ENCODE measurements at regions not wholly inside any gene's neighbourhood (a gene's known extent, or its start where the extent isn't known, plus 50 kb on each side); places are given as distances from the start of the nearest gene placed in this dataset.

DNA sequence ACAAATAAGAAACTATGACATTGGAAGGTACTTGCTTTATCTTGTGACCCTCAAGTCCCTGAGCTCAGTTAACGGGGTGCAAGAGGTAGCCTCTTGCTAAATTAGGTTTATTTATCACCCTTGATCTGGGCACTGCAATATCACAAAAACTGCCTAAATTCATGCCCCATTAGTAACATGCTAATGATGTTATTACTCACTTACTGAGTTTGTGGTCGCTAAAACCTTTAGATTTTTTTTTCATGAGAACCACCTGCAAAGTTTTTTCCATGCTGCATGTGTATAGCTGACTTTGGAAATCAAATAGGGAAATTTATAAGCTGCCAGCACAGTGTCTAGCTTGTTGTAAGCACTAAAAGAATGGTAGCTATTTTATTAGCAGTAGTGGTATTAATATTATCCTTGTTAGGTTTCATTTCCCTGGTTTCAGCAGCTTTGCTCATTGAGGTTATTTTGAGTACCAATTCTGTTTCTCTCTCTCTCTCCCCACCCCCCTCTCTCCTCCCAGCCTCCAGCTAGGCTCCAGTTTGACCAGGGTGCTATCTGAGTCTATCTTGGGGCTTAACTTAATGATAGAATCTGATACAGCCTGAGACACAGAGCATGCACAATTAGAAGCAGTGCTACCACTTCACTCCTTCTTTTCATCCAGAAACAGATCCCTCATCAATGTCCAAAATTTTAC is 88.7 kb upstream of the ATP8B1 start:
- TF ChIP-seq, protein P1, sequence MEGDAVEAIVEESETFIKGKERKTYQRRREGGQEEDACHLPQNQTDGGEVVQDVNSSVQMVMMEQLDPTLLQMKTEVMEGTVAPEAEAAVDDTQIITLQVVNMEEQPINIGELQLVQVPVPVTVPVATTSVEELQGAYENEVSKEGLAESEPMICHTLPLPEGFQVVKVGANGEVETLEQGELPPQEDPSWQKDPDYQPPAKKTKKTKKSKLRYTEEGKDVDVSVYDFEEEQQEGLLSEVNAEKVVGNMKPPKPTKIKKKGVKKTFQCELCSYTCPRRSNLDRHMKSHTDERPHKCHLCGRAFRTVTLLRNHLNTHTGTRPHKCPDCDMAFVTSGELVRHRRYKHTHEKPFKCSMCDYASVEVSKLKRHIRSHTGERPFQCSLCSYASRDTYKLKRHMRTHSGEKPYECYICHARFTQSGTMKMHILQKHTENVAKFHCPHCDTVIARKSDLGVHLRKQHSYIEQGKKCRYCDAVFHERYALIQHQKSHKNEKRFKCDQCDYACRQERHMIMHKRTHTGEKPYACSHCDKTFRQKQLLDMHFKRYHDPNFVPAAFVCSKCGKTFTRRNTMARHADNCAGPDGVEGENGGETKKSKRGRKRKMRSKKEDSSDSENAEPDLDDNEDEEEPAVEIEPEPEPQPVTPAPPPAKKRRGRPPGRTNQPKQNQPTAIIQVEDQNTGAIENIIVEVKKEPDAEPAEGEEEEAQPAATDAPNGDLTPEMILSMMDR (IDR thresholded peaks at IDR 0.05): no peak
- TF ChIP-seq POLR2A (IDR thresholded peaks at IDR 0.05): no peak
